ENCODE measurements at regions not wholly inside any gene's neighbourhood (a gene's known extent, or its start where the extent isn't known, plus 50 kb on each side); places are given as distances from the start of the nearest gene placed in this dataset.

DNA sequence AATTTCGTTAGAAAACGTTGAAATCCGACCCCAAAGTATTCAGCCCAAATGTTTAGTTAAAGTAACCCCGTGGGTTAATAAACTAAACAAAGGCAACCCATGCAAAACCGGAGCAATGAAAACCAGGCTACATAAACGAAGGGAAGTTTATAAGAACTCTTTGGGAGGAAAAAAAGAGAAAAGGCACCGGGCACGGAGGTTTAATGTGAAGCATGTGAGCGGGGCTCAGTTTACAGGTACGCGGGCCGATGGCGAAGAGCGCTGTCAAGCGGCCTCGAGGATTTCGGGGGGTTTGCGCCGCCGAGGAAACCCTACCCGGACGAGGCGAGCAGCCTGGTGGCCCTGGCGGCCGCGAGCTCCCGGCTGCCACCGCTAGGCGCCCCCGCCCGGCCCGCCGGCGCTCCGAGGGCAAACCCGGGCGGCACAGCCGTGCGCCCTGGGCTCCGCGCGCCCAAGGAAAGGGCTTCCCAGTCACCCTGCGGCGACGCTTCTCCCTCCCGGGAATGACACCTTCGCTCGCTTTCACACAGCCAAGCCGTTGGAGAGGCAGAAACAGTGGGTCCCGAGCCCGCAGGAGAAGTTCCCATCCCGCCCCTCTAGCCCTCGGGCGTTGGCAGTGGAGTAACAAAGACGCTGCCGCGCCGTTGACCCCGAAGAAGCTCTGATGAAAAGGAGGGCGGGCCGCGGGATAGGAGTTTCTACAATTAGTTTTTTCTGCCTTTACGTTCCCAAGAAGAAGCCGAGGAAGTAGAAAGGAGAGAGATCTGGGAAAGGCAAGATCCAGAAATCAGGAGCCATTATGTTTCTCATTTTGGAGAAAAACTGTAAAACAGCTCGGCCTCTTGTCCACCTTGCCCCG lies 126.0 kb downstream of the TMEM174 start:
- DNase-seq (ENCODE audit: low read depth): no peak
- peak overlapping the region; percentile 34 for H3K4me3 ChIP-seq (ENCODE audit: low read length)
- TF ChIP-seq, protein P1, sequence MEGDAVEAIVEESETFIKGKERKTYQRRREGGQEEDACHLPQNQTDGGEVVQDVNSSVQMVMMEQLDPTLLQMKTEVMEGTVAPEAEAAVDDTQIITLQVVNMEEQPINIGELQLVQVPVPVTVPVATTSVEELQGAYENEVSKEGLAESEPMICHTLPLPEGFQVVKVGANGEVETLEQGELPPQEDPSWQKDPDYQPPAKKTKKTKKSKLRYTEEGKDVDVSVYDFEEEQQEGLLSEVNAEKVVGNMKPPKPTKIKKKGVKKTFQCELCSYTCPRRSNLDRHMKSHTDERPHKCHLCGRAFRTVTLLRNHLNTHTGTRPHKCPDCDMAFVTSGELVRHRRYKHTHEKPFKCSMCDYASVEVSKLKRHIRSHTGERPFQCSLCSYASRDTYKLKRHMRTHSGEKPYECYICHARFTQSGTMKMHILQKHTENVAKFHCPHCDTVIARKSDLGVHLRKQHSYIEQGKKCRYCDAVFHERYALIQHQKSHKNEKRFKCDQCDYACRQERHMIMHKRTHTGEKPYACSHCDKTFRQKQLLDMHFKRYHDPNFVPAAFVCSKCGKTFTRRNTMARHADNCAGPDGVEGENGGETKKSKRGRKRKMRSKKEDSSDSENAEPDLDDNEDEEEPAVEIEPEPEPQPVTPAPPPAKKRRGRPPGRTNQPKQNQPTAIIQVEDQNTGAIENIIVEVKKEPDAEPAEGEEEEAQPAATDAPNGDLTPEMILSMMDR (conservative IDR thresholded peaks at IDR 0.05; ENCODE audit: low read length): no peak

- TF ChIP-seq, protein P1 (conservative IDR thresholded peaks at IDR 0.05; ENCODE audit: low read length): no peak
- H3K4me3 ChIP-seq (ENCODE audit: low read length): peak overlapping the region; percentile 30
- DNase-seq (ENCODE audit: low read depth): no peak
Observed at GRCh38 chr5:73298251-73298771, 125.3 kb downstream of the TMEM174 start.

GRCh38 chr5:73297430-73297829 lies 124.4 kb downstream of the TMEM174 start:
- TF ChIP-seq, protein P1 (conservative IDR thresholded peaks at IDR 0.05; ENCODE audit: low read length): no peak
- no peak for DNase-seq (ENCODE audit: low read depth)
- no peak overlapping the region for H3K4me3 ChIP-seq (ENCODE audit: low read length)

DNA sequence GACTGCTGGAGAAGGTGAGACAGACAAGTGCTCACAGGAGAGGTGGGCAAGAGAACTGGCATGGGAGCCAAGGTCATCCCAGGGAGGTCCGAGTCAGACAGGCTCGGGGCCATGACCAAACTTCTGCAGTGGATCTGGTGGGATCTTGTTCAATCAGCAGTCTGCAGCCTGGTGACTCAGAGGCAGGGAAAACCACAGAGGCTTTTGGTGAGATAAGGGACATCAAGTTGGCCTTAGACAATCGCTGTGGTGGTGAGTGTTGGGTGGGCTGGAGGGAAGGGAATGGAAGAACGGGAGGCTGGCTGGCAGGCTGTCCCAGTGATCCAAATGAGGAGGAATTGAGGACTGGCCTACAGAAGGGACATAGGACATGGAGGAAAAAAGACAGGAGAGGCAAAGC lies 123.8 kb downstream of the TMEM174 start:
- TF ChIP-seq, protein P1 (conservative IDR thresholded peaks at IDR 0.05; ENCODE audit: low read length): no peak
- DNase-seq (ENCODE audit: low read depth): no peak

GRCh38 chr5:73295921-73296320 lies 122.9 kb downstream of the TMEM174 start:
- TF ChIP-seq, protein P1 (conservative IDR thresholded peaks at IDR 0.05; ENCODE audit: low read length): no peak
- DNase-seq (ENCODE audit: low read depth): no peak

More for the DNA sequence above, 123.8 kb downstream of the TMEM174 start:
- H3K4me3 ChIP-seq (ENCODE audit: low read length): no peak overlapping the region

DNA sequence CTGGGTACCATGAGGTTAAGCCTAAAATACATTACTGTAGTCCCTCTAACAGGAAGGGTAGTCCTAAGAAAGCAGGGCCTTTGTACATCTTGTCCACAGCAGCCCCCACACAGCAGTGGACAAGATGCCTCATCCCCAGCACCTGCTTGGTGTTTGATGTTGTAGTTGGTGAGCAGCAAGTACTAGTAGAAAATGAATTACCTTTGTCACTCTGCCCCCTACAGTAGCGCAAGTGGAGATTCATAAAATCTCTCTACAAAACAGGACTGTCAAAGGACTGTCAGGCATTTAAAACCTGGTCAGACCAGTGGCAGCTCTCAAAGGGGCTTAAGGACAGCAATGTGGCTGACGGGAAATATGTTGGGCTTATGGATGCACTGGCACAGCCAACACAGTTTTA lies 122.5 kb downstream of the TMEM174 start:
- no peak overlapping the region for H3K4me3 ChIP-seq (ENCODE audit: low read length)
- DNase-seq (ENCODE audit: low read depth): no peak
- TF ChIP-seq, protein P1 (conservative IDR thresholded peaks at IDR 0.05; ENCODE audit: low read length): 0 out of 2 replicates have a peak, but pooled peaks have one; percentile 6

More at GRCh38 chr5:73295921-73296320, 122.9 kb downstream of the TMEM174 start:
- H3K4me3 ChIP-seq (ENCODE audit: low read length): no peak overlapping the region
